HG03103 (cell line): ENCODE measurements at regions not wholly inside any gene's neighbourhood (a gene's known extent, or its start where the extent isn't known, plus 50 kb on each side); places are given as distances from the start of the nearest gene placed in this dataset.
A peak's percentile ranks its signal among the peaks of the same experiment; 100 is the strongest.

Experiments used
- ATAC-seq: cut with Tn5 transposase; IDR thresholded peaks from one replicate; pipeline ENCODE4 v1.9.1; 2021; ENCODE audit warnings: low read depth; ENCODE audit not compliant: unreplicated experiment

DNA sequence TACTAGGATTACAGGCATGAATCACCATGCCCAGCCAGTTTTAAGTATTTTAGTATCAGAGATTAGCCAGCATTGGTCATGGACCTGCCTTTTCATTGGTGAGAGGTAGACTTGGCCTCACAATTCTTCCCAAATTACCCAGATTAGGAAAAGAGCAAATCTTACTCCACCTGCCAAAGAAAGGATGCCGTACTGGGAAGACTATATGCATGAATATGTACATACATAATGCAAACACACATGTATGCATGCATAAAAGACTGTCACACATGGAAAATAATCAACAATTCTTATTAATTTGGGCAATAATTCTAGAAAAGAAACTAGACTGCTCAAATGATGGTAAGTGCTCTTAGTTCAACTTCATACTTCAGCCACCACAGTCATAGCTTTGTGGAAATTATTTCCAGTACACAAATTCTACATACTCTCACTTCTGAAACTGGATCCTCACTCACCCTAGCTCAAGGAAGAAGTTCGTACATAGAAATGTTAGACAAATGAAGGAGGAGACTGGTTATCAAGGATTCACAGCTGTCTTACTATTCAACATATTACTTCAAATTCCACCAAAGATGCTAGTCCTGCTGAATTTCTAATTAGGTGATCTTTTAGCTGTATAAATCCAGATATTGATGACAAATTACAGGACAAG, 73.7 kb downstream of the MINAR2 start:
- no peak for ATAC-seq

DNA sequence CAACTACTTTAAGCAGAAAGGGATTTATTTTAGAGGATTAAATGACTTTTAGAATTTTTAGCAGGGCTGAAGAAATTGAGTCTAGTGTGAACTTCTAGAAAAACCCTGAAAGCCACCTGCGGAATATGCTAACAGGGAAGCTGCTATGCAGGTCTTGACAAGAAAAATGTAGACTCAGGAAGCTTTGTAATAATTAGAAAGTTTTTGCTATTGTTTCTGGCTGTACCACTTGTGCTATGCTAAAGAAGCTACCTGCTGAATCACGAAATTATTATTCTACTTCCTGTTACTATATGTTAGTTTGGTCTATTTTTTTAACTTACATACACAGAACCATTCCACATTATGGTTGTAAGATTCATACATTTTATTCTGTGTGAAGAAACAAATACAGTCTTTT, 74.0 kb upstream of the CHSY3 start:
- no peak for ATAC-seq

DNA sequence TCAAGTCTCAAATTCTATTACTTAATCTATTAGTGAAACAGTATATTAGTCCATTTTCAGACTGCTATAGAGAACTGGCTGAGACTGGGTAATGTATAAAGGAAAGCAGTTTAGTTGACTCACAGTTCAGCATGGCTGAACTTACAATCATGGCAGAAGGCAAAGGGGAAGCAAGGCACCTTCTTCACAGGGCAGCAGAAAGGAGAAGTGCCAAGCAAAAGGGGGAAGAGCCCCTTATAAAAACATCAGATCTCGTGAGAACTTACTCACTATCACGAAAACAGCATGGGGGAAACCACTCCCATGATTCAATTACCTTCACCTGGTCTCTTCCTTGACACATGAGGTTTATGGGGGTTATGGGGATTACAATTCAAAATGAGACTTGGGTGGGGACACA, 67.9 kb upstream of the CHSY3 start:
- no peak for ATAC-seq

DNA sequence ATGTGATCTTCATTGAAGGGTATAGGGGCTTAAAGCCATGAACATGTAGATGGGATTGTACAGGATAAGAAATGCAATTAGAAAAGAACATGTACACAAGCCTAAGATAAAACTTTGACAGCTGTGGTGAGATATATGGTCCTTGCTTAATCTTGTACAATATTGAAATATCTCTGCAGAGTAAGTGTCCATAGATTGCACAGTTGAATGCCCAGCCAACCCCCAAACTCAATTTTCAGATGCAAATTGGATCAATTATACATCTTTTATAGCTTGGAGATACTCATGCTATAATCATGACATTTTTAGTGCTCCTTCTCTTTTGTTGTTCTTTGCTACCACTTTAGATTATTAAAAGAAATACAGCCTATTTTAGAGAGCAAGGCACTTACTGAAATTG, 59.5 kb upstream of the CHSY3 start:
- ATAC-seq = no peak

DNA sequence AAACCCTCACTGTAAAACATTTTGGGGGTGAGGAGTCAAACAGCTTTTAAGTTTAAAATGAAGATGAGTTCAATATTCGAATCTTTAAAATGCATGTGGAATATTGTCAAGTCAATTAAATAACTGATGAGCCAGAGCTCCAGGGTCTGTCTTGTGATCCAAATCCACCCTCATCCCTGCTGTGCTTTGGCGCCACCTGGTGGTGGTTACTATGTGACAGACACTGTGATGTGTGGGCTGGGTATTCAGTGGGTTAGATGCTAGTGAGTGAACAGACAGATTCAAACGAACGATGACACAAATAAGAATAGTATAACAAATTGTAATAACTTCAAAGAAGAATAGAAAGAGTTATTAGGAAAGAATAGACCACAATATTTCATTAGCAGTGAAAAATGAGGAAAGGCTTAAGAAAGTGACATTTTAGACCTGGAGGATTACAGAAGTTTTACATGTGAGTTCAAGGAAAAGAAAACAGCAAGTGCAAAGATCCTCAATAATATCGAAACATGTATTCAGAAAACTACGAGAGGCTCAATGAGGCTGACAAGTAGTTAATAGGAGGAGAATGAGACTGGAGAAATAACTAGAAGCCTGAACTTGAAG, 51.4 kb upstream of the CHSY3 start:
- ATAC-seq = peak; percentile 98

DNA sequence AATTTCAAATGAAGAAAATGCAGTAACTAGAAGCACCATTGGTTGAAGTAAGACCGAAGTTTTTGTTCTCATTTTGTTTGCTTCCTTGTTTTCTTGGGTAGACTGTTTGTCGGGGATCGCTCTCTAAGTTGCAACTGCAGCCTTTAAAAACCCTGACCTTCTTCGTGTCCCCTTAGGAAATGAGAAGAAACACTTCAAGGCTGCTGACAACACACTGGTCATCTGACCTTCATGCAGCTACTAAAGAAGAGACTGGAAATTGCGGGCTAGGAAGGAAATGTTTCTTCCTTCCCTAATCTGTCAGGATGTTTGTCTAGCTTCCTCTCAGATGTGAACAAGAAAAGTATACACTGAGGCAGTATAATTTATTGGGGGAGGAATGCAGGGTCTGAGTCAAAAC, 50.7 kb upstream of the CHSY3 start:
- ATAC-seq = no peak
